ENCODE measurements at regions not wholly inside any gene's neighbourhood (a gene's known extent, or its start where the extent isn't known, plus 50 kb on each side); places are given as distances from the start of the nearest gene placed in this dataset.
"Not testable (repeated sequence)": the region's sequence is repeated elsewhere in the genome, so short reads cannot be mapped to it uniquely, and the experiment has no call there.

- no peak for DNase-seq (ENCODE audit: low spot score)
Observed at GRCh38 chr4:67038228-67038566, 507.1 kb downstream of the CENPC start.

GRCh38 chr4:67037504-67038227 lies 507.6 kb downstream of the CENPC start:
- DNase-seq (ENCODE audit: low spot score) = no peak

- DNase-seq (ENCODE audit: low spot score) = no peak
Observed at GRCh38 chr4:67036791-67037190, 508.5 kb downstream of the CENPC start.

- peak; percentile 44 for DNase-seq (ENCODE audit: low spot score)
Observed at GRCh38 chr4:67035986-67036385, 509.3 kb downstream of the CENPC start.

GRCh38 chr4:67035501-67035900 lies 509.8 kb downstream of the CENPC start:
- DNase-seq (ENCODE audit: low spot score) = peak; percentile 74

GRCh38 chr4:67030636-67031035 lies 514.7 kb downstream of the CENPC start:
- DNase-seq (ENCODE audit: low spot score) = no peak

- DNase-seq (ENCODE audit: low spot score) = no peak
Observed at GRCh38 chr4:67020438-67020797, 524.9 kb downstream of the CENPC start.

- no peak for DNase-seq (ENCODE audit: low spot score)
Observed at GRCh38 chr4:67019686-67020437, 525.4 kb downstream of the CENPC start.

GRCh38 chr4:67014592-67014991 lies 530.7 kb downstream of the CENPC start:
- no peak for DNase-seq (ENCODE audit: low spot score)

GRCh38 chr4:67006791-67007190 lies 538.5 kb downstream of the CENPC start:
- no peak for DNase-seq (ENCODE audit: low spot score)

GRCh38 chr4:66991521-66991920 lies 553.8 kb downstream of the CENPC start:
- no peak for DNase-seq (ENCODE audit: low spot score)

GRCh38 chr4:66974665-66975064 lies 570.6 kb downstream of the CENPC start:
- peak; percentile 61 for DNase-seq (ENCODE audit: low spot score)

- DNase-seq (ENCODE audit: low spot score) = no peak
Observed at GRCh38 chr4:66972087-66972486, 573.2 kb downstream of the CENPC start.

- no peak for DNase-seq (ENCODE audit: low spot score)
Observed at GRCh38 chr4:66964467-66964866, 580.8 kb downstream of the CENPC start.

GRCh38 chr4:66963084-66963483 lies 582.2 kb downstream of the CENPC start:
- no peak for DNase-seq (ENCODE audit: low spot score)

GRCh38 chr4:66959207-66959606 lies 586.1 kb downstream of the CENPC start:
- DNase-seq (ENCODE audit: low spot score) = no peak

GRCh38 chr4:66956852-66957251 lies 588.5 kb downstream of the CENPC start:
- no peak for DNase-seq (ENCODE audit: low spot score)

GRCh38 chr4:66956426-66956825 lies 588.9 kb downstream of the CENPC start:
- no peak for DNase-seq (ENCODE audit: low spot score)

GRCh38 chr4:66955784-66956183 lies 589.5 kb downstream of the CENPC start:
- DNase-seq (ENCODE audit: low spot score) = no peak

- no peak for DNase-seq (ENCODE audit: low spot score)
Observed at GRCh38 chr4:66949419-66949818, 595.9 kb downstream of the CENPC start.

- no peak for DNase-seq (ENCODE audit: low spot score)
Observed at GRCh38 chr4:66946761-66947160, 598.5 kb downstream of the CENPC start.

GRCh38 chr4:66943112-66943511 lies 602.2 kb downstream of the CENPC start:
- DNase-seq (ENCODE audit: low spot score) = no peak

- not testable (repeated sequence) for DNase-seq (ENCODE audit: low spot score)
Observed at GRCh38 chr4:66931981-66932380, 613.3 kb downstream of the CENPC start.

GRCh38 chr4:66930206-66930605 lies 615.1 kb downstream of the CENPC start:
- no peak for DNase-seq (ENCODE audit: low spot score)

Data from kidney tubule cell (primary cell).